CD14-positive monocyte (primary cell): ENCODE measurements at regions not wholly inside any gene's neighbourhood (a gene's known extent, or its start where the extent isn't known, plus 50 kb on each side); places are given as distances from the start of the nearest gene placed in this dataset.
"Not testable (repeated sequence)": the region's sequence is repeated elsewhere in the genome, so short reads cannot be mapped to it uniquely, and the experiment has no call there.

ENCODE experiments used
- DNase-seq, 3 donors: peaks; one replicate each; pipeline ENCODE4 v3.0.0-alpha.2; 2011 to 2022
- H2AFZ ChIP-seq: 2 replicates; pipeline ENCODE4 v1.6.0; 2012; ENCODE audit warnings: mild to moderate bottlenecking, low read depth, low read length, inconsistent platforms; ENCODE audit not compliant: insufficient read depth, poor library complexity, severe bottlenecking
- H3K27ac ChIP-seq, 2 donors: 1 replicate in 1 of 2; 2 replicates in 1 of 2; pipeline ENCODE4 v1.5.1; 2012 to 2013; ENCODE audit warnings: low read length in 2 of 2, control low read depth in 1 of 2, inconsistent platforms in 1 of 2, low read depth in 1 of 2, mild to moderate bottlenecking in 1 of 2
- H3K27me3 ChIP-seq, 2 donors: one replicate each; pipeline versions ENCODE4 v1.6.0 to v1.6.1; 2011 to 2013; ENCODE audit warnings: low read length in 2 of 2; ENCODE audit not compliant: control insufficient read depth in 2 of 2, insufficient read depth in 2 of 2
- H3K36me3 ChIP-seq, 2 donors: replicated peaks in 1 of 2; 1 replicate in 1 of 2; 2 replicates in 1 of 2; pipeline versions ENCODE4 v1.5.1 to v1.6.1; 2012 to 2013; ENCODE audit warnings: low read length in 2 of 2, control low read depth in 1 of 2, inconsistent platforms in 1 of 2, mild to moderate bottlenecking in 1 of 2; ENCODE audit not compliant: insufficient read depth in 2 of 2, control insufficient read depth in 1 of 2
- H3K4me1 ChIP-seq, 2 donors: 1 replicate in 1 of 2; 2 replicates in 1 of 2; pipeline versions ENCODE4 v1.5.1 to v1.6.1; 2012 to 2013; ENCODE audit warnings: low read length in 2 of 2, control low read depth in 1 of 2, inconsistent platforms in 1 of 2, mild to moderate bottlenecking in 1 of 2, moderate library complexity in 1 of 2; ENCODE audit not compliant: insufficient read depth in 2 of 2, control insufficient read depth in 1 of 2
- H3K4me2 ChIP-seq: replicated peaks from 2 replicates; pipeline ENCODE3; 2012; ENCODE audit warnings: low read length, moderate library complexity, mild to moderate bottlenecking; ENCODE audit not compliant: poor library complexity, severe bottlenecking; ENCODE audit errors: extremely low read depth
- H3K4me3 ChIP-seq, 3 experiments: fragments of 200-600 bp in 1 of 3; sonication (generic) in 1 of 3; replicated peaks in 1 of 3; 1 replicate in 2 of 3; 2 replicates in 1 of 3; pipeline ENCODE4 v1.5.1; 2011 to 2013; ENCODE audit warnings: low read length in 3 of 3, mild to moderate bottlenecking in 3 of 3, control low read depth in 2 of 3, low read depth in 2 of 3, inconsistent platforms in 1 of 3, moderate library complexity in 1 of 3
- H3K79me2 ChIP-seq: 2 replicates; pipeline ENCODE4 v1.6.0; 2012; ENCODE audit warnings: mild to moderate bottlenecking, control low read depth, inconsistent platforms, low read length, moderate library complexity; ENCODE audit not compliant: insufficient read depth
- H3K9ac ChIP-seq: 2 replicates; pipeline ENCODE4 v1.6.0; 2017; ENCODE audit warnings: low read length, mild to moderate bottlenecking; ENCODE audit not compliant: insufficient read depth, poor library complexity, severe bottlenecking
- H3K9me3 ChIP-seq, 2 donors: replicated peaks in 1 of 2; 1 replicate in 1 of 2; 2 replicates in 1 of 2; pipeline versions ENCODE4 v1.5.1 to v1.6.1; 2012 to 2013; ENCODE audit warnings: low read length in 2 of 2, control low read depth in 1 of 2; ENCODE audit not compliant: control insufficient read depth in 1 of 2, insufficient read depth in 1 of 2
- H4K20me1 ChIP-seq: 2 replicates; pipeline ENCODE4 v1.6.0; 2012; ENCODE audit warnings: mild to moderate bottlenecking, low read length, control low read depth, moderate library complexity; ENCODE audit not compliant: insufficient read depth
- H3K27ac Mint-ChIP-seq, 7 donors: one replicate each; pipeline ENCODE4 v1.8.0; 2020; ENCODE audit warnings: mild to moderate bottlenecking in 7 of 7, mixed read lengths in 7 of 7, moderate library complexity in 6 of 7, inconsistent platforms in 2 of 7
- H3K27me3 Mint-ChIP-seq, 3 donors: one replicate each; pipeline ENCODE4 v1.8.0; 2021 to 2022; ENCODE audit warnings: low read depth in 3 of 3, mild to moderate bottlenecking in 3 of 3, mixed read lengths in 3 of 3, moderate library complexity in 3 of 3, inconsistent platforms in 1 of 3
- H3K36me3 Mint-ChIP-seq, 2 donors: one replicate each; pipeline ENCODE4 v1.8.0; 2020; ENCODE audit warnings: mixed read lengths in 2 of 2, inconsistent platforms in 1 of 2, mild to moderate bottlenecking in 1 of 2
- H3K4me1 Mint-ChIP-seq: one replicate; pipeline ENCODE4 v1.8.0; 2020; ENCODE audit warnings: mild to moderate bottlenecking, mixed read lengths
- H3K4me3 Mint-ChIP-seq, 2 donors: one replicate each; pipeline ENCODE4 v1.8.0; 2020; ENCODE audit warnings: mild to moderate bottlenecking in 2 of 2, mixed read lengths in 2 of 2, moderate library complexity in 1 of 2
- H3K9me3 Mint-ChIP-seq, 7 donors: one replicate each; pipeline ENCODE4 v1.8.0; 2020 to 2022; ENCODE audit warnings: mixed read lengths in 7 of 7, mild to moderate bottlenecking in 6 of 7, moderate library complexity in 6 of 7, inconsistent platforms in 2 of 7
- CTCF ChIP-seq: fragments of 200-600 bp; IDR thresholded peaks from one replicate; pipeline ENCODE4 v1.8.0; 2022; ENCODE audit warnings: antibody characterized with exemption, mild to moderate bottlenecking
- WGBS: methylation state at CpG from one replicate; pipeline ENCODE4 v1.1.5; 2013; ENCODE audit warnings: missing lambda C conversion rate; ENCODE audit not compliant: insufficient coverage; 5-methylcytosine and 5-hydroxymethylcytosine counted together
- intact Hi-C, 2 donors: fragments of 100-400 bp; cut with micrococcal nuclease; formaldehyde crosslinking; loops; one replicate each; pipeline versions ENCODE4 v1.15.0 to v1.15.1; 2023

GRCh38 chr9:134549336-134549735 lies 92.3 kb upstream of the COL5A1 start:
- peaks cover 0 to 3% (median 0%) of the 10 kb centered on the region in 7 donors for H3K9me3 Mint-ChIP-seq
- H3K36me3 ChIP-seq, result no peaks in the 10 kb centered on the region
- no peak overlapping the region for H3K27ac Mint-ChIP-seq
- H3K9me3 ChIP-seq, result no peaks in the 10 kb centered on the region
- no peak overlapping the region for H3K4me3 Mint-ChIP-seq
- H3K27ac ChIP-seq, result no peak overlapping the region
- no peak overlapping the region for H3K4me2 ChIP-seq
- WGBS, result 87% methylated on average over 10 of the region's 13 CpGs
- H3K36me3 Mint-ChIP-seq, result no peaks in the 10 kb centered on the region
- no peak overlapping the region for H3K4me3 ChIP-seq
- no peaks in the 10 kb centered on the region for H3K79me2 ChIP-seq
- intact Hi-C loops, result no loop called here
- H2AFZ ChIP-seq, result no peak overlapping the region
- H3K4me1 Mint-ChIP-seq, result peaks cover 10% of the 10 kb centered on the region
- no peaks in the 10 kb centered on the region for H3K4me1 ChIP-seq
- TF ChIP-seq CTCF, result no peak
- no peak for DNase-seq
- H3K27me3 Mint-ChIP-seq, result peaks cover 11 to 27% (median 13%) of the 10 kb centered on the region in 3 donors
- H3K27me3 ChIP-seq, result peaks cover 0 to 13% of the 10 kb centered on the region in 2 donors
- no peaks in the 10 kb centered on the region for H4K20me1 ChIP-seq
- H3K9ac ChIP-seq, result no peak overlapping the region

GRCh38 chr9:134550081-134550480 lies 91.5 kb upstream of the COL5A1 start:
- H3K36me3 ChIP-seq, H3K4me1 Mint-ChIP-seq, H3K79me2 ChIP-seq, H3K27ac ChIP-seq, DNase-seq, H3K27ac Mint-ChIP-seq, H2AFZ ChIP-seq, H3K9me3 Mint-ChIP-seq, H3K36me3 Mint-ChIP-seq, H4K20me1 ChIP-seq, H3K4me2 ChIP-seq, H3K9ac ChIP-seq, H3K4me1 ChIP-seq, H3K4me3 ChIP-seq, H3K9me3 ChIP-seq, H3K4me3 Mint-ChIP-seq, intact Hi-C loops: not testable (repeated sequence)
- peaks cover 11 to 28% (median 13%) of the 10 kb centered on the region in 3 donors for H3K27me3 Mint-ChIP-seq
- 100% methylated on average over 2 of the region's 7 CpGs for WGBS
- peaks cover 0 to 13% of the 10 kb centered on the region in 2 donors for H3K27me3 ChIP-seq
